ENCODE measurements at regions not wholly inside any gene's neighbourhood (a gene's known extent, or its start where the extent isn't known, plus 50 kb on each side); places are given as distances from the start of the nearest gene placed in this dataset.

- DNase-seq (no peak), ATAC-seq (no peak)
- no peaks in the 10 kb centered on the region for H3K36me3 ChIP-seq (ENCODE audit: low read depth)
- intact Hi-C loops (cut with DNase I, micrococcal nuclease): no loop called here
- TF ChIP-seq CTCF (IDR thresholded peaks at IDR 0.05): no peak
- no peaks in the 10 kb centered on the region for H3K9me3 ChIP-seq
- no peak overlapping the region for H3K4me3 ChIP-seq
- H3K4me1 ChIP-seq (ENCODE audit: low read depth): no peaks in the 10 kb centered on the region
Measured at GRCh38 chr17:73887739-73888138, 243.5 kb upstream of the SDK2 start.

GRCh38 chr17:73888862-73889261 is 244.6 kb upstream of the SDK2 start:
- TF ChIP-seq CTCF (IDR thresholded peaks at IDR 0.05): no peak
- no peaks in the 10 kb centered on the region for H3K4me1 ChIP-seq (ENCODE audit: low read depth)
- no peaks in the 10 kb centered on the region for H3K9me3 ChIP-seq
- DNase-seq (peak in 1 of 3 donors; percentile 9), ATAC-seq (no peak)
- intact Hi-C loops (cut with DNase I, micrococcal nuclease): no loop called here
- no peak overlapping the region for H3K4me3 ChIP-seq
- no peaks in the 10 kb centered on the region for H3K36me3 ChIP-seq (ENCODE audit: low read depth)

GRCh38 chr17:73889439-73889838 is 245.2 kb upstream of the SDK2 start:
- Histone ChIP-seq H3K36me3 (ENCODE audit: low read depth) (no peaks in the 10 kb centered on the region), H3K4me3 (no peak overlapping the region), H3K4me1 (ENCODE audit: low read depth) (no peaks in the 10 kb centered on the region), H3K9me3 (no peaks in the 10 kb centered on the region)
- no peak for ATAC-seq
- no peak for DNase-seq
- no peak for TF ChIP-seq CTCF (IDR thresholded peaks at IDR 0.05)
- intact Hi-C loops (cut with DNase I, micrococcal nuclease): no loop called here

GRCh38 chr17:73890831-73891405 is 246.7 kb upstream of the SDK2 start:
- Histone ChIP-seq H3K36me3 (ENCODE audit: low read depth) (no peaks in the 10 kb centered on the region), H3K4me1 (ENCODE audit: low read depth) (no peaks in the 10 kb centered on the region), H3K9me3 (no peaks in the 10 kb centered on the region), H3K4me3 (no peak overlapping the region)
- no peak for DNase-seq
- ATAC-seq: no peak
- intact Hi-C loops (cut with DNase I, micrococcal nuclease): no loop called here
- TF ChIP-seq CTCF (IDR thresholded peaks at IDR 0.05): no peak

GRCh38 chr17:73895157-73895556 is 250.9 kb upstream of the SDK2 start:
- no peak for TF ChIP-seq CTCF (IDR thresholded peaks at IDR 0.05)
- ATAC-seq (no peak), DNase-seq (no peak)
- H3K36me3 ChIP-seq (ENCODE audit: low read depth): no peaks in the 10 kb centered on the region
- intact Hi-C loops (cut with DNase I, micrococcal nuclease): no loop called here
- no peaks in the 10 kb centered on the region for H3K9me3 ChIP-seq
- H3K4me1 ChIP-seq (ENCODE audit: low read depth): no peaks in the 10 kb centered on the region
- H3K4me3 ChIP-seq: no peak overlapping the region

- Histone ChIP-seq H3K36me3 (ENCODE audit: low read depth) (no peaks in the 10 kb centered on the region), H3K9me3 (no peaks in the 10 kb centered on the region), H3K4me1 (ENCODE audit: low read depth) (no peaks in the 10 kb centered on the region), H3K4me3 (no peak overlapping the region)
- DNase-seq (no peak), ATAC-seq (no peak)
- no peak for TF ChIP-seq CTCF (IDR thresholded peaks at IDR 0.05)
- intact Hi-C loops (cut with DNase I, micrococcal nuclease): no loop called here
Measured at GRCh38 chr17:73896966-73897365, 252.7 kb upstream of the SDK2 start.
